Naive thymus-derived CD4-positive, alpha-beta T cell (primary cell): ENCODE measurements at regions not wholly inside any gene's neighbourhood (a gene's known extent, or its start where the extent isn't known, plus 50 kb on each side); places are given as distances from the start of the nearest gene placed in this dataset.
A peak's percentile ranks its signal among the peaks of the same experiment; 100 is the strongest.

Experiments
- ATAC-seq: fragments of 150-1000 bp; cut with Tn5 transposase; 2 replicates; pipeline ENCODE4 v1.10.0; 2021; ENCODE audit warnings: mild to moderate bottlenecking, moderate library complexity
- CTCF ChIA-PET: fragments of 350-600 bp; sonication (Branson Sonifier 250); formaldehyde crosslinking; loops from one replicate; lab custom pipeline; 2021; ENCODE audit warnings: antibody characterized with exemption; lab: Charles Lee
- POLR2A ChIA-PET: fragments of 350-600 bp; sonication (Branson Sonifier 250); formaldehyde crosslinking; loops from one replicate; lab custom pipeline; 2021; ENCODE audit warnings: antibody characterized with exemption, inconsistent platforms; lab: Charles Lee
- DNase-seq, 9 donors: peaks; one replicate each; pipeline versions ENCODE4 v3.0.0 to v3.0.0-alpha.2; 2020 to 2022; ENCODE audit warnings: mixed read lengths in 1 of 9
- H3K27ac ChIP-seq: one replicate; pipeline ENCODE4 v1.7.0; 2013; ENCODE audit warnings: mild to moderate bottlenecking, low read depth, low read length, moderate library complexity
- H3K27me3 ChIP-seq, 2 donors: one replicate each; pipeline ENCODE4 v1.7.0; 2013; ENCODE audit warnings: low read length in 2 of 2, mild to moderate bottlenecking in 2 of 2, moderate library complexity in 2 of 2; ENCODE audit not compliant: control insufficient read depth in 2 of 2, insufficient read depth in 2 of 2
- H3K36me3 ChIP-seq, 3 experiments: 1 replicate in 2 of 3; 2 replicates in 1 of 3; pipeline ENCODE4 v1.7.0; 2013; ENCODE audit warnings: low read length in 3 of 3, mild to moderate bottlenecking in 3 of 3, moderate library complexity in 1 of 3; ENCODE audit not compliant: insufficient read depth in 3 of 3, control insufficient read depth in 2 of 3
- H3K4me1 ChIP-seq, 2 donors: one replicate each; pipeline ENCODE4 v1.7.0; 2013; ENCODE audit warnings: low read length in 2 of 2, mild to moderate bottlenecking in 2 of 2, moderate library complexity in 1 of 2; ENCODE audit not compliant: control insufficient read depth in 2 of 2, insufficient read depth in 2 of 2
- H3K4me3 ChIP-seq: 2 replicates; pipeline ENCODE4 v1.7.0; 2013; ENCODE audit warnings: mild to moderate bottlenecking, low read length
- H3K9me3 ChIP-seq, 3 experiments: 1 replicate in 2 of 3; 2 replicates in 1 of 3; pipeline ENCODE4 v1.7.0; 2013; ENCODE audit warnings: low read length in 3 of 3; ENCODE audit not compliant: control insufficient read depth in 2 of 3
- H3K27ac Mint-ChIP-seq, 9 donors: one replicate each; pipeline ENCODE4 v1.8.0; 2020 to 2022; ENCODE audit warnings: mixed read lengths in 9 of 9, mild to moderate bottlenecking in 8 of 9, moderate library complexity in 5 of 9, inconsistent platforms in 2 of 9
- H3K27me3 Mint-ChIP-seq, 5 donors: one replicate each; pipeline ENCODE4 v1.8.0; 2021 to 2022; ENCODE audit warnings: mixed read lengths in 5 of 5, mild to moderate bottlenecking in 1 of 5
- H3K36me3 Mint-ChIP-seq, 5 donors: one replicate each; pipeline ENCODE4 v1.8.0; 2020 to 2022; ENCODE audit warnings: mixed read lengths in 5 of 5, mild to moderate bottlenecking in 3 of 5, inconsistent platforms in 1 of 5
- H3K4me1 Mint-ChIP-seq, 7 donors: one replicate each; pipeline ENCODE4 v1.8.0; 2020 to 2022; ENCODE audit warnings: mixed read lengths in 7 of 7, mild to moderate bottlenecking in 3 of 7, inconsistent platforms in 1 of 7
- H3K4me3 Mint-ChIP-seq, 10 donors: one replicate each; pipeline ENCODE4 v1.8.0; 2020 to 2022; ENCODE audit warnings: mild to moderate bottlenecking in 10 of 10, mixed read lengths in 10 of 10, moderate library complexity in 6 of 10, inconsistent platforms in 2 of 10
- H3K9me3 Mint-ChIP-seq, 11 donors: one replicate each; pipeline ENCODE4 v1.8.0; 2020 to 2022; ENCODE audit warnings: mixed read lengths in 11 of 11, mild to moderate bottlenecking in 4 of 11, inconsistent platforms in 1 of 11, moderate library complexity in 1 of 11
- intact Hi-C, 2 donors: fragments of 100-400 bp; cut with micrococcal nuclease; formaldehyde crosslinking; loops; one replicate each; pipeline ENCODE4 v1.15.1; 2023

DNA sequence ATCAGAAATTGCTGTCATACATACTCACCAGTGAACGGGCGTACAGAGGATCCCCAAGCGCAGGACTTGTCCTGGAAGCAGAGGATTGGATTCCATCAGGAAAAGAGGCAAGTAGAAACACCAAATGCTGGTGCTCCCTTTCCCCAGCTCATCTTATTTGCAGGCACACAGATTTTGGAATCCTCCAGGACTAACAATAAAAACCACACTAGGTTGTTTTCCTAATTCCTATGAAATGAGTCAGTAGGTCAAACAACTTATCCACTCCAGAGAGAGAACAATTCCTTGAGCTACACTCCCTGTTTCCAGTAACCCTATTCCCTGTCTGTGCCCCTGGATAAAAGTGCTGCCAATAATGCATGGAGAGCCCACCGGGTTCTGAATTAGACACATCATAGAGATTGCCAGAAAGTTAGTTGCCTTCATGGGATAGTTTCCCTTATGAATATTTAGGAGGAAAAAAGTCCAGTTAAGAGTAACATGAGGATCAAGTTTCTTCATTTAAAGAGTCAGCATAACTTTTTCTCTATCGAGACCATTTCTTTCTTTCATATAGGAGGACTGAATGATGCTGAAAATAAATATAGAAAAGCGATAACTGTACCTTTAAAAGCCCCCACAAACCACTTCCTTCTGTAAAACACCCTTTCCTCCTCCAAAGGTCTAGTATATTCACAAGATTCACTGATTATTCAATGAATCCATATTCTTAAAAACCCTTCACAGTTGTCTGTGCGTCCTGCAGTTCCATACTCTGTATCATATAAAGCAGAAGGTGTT is 178.3 kb upstream of the KLF14 start:
- H3K4me3 ChIP-seq = peak overlapping the region; percentile 66
- no peak for ATAC-seq
- Mint-ChIP-seq H3K27ac (peak overlapping the region; percentile 86 to 98 (median 95)), H3K36me3 (peaks cover 0 to 32% (median 3%) of the 10 kb centered on the region in 5 donors), H3K4me1 (peaks cover 50 to 89% (median 86%) of the 10 kb centered on the region in 7 donors), H3K4me3 (peak overlapping the region; percentile 80 to 100 (median 94)), H3K9me3 (no peaks in the 10 kb centered on the region), H3K27me3 (no peaks in the 10 kb centered on the region)
- no peaks in the 10 kb centered on the region for H3K36me3 ChIP-seq
- CTCF ChIA-PET = interaction anchor here (1.1 to 2.0 kb wide), 3 partner anchors 15 to 128 kb away, joined by 3 to 7 read pairs (median 3); no protein-coding TSS in a partner anchor
- H3K4me1 ChIP-seq = peaks cover 39 to 65% of the 10 kb centered on the region in 2 donors
- POLR2A ChIA-PET = interaction anchor here (0.8 to 1.5 kb wide), 6 partner anchors 15 to 76 kb away, joined by 3 to 5 read pairs (median 3); no protein-coding TSS in a partner anchor
- intact Hi-C loops = loop anchor here (2.0 to 5.0 kb wide), 9 partner anchors 71 to 963 kb away; partner anchors contain the start of gene MKLN1 (in 1 of the 2)
- DNase-seq = peak in 2 of 9 donors; percentile 18 to 28
- H3K9me3 ChIP-seq = no peaks in the 10 kb centered on the region
- no peaks in the 10 kb centered on the region for H3K27me3 ChIP-seq
- H3K27ac ChIP-seq = peak overlapping the region; percentile 88

DNA sequence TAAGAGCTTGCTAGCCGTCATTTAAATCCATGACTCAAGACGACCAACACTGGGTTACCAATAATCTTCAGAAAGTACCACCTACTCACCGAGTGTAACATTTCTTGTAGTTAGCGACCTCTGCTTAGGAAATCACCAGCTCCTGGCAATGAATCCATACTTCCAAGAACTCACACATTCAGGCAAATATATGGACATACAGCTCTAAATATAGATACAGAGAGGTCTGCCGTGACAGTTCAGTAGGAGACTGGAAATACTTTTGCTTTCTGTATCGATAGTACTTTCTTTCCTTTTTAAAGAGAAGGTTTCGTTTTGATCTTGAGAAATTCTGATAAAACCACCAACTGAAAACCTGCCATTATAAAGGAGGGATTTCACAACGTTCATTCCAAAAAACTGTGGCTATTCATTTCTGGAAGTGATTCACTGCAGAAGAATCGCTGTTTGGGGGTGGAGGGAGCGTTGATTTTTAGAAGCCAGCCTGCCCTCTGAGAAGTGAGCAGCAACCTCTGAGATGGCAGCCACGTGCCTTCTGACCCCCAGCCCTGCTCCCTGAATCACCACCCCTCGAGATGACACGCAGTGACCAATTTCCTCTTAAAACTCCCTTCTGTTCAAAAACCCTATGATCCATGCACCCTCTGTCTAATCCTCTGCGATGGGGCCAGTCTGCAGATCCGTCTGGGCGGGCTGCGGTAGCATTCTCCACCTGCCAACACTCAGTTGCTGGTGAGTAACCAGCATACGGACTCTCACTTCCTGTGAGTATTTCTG is 179.0 kb upstream of the KLF14 start:
- peak overlapping the region; percentile 86 to 98 (median 95) for H3K27ac Mint-ChIP-seq
- Histone ChIP-seq H3K4me3 (peak overlapping the region; percentile 66), H3K9me3 (no peaks in the 10 kb centered on the region), H3K27ac (peak overlapping the region; percentile 88), H3K27me3 (no peaks in the 10 kb centered on the region), H3K4me1 (peaks cover 46 to 73% of the 10 kb centered on the region in 2 donors), H3K36me3 (no peaks in the 10 kb centered on the region)
- ATAC-seq (peak; percentile 90), DNase-seq (peak; percentile 49 to 91 (median 75))
- POLR2A ChIA-PET = interaction anchor here (0.6 to 3.3 kb wide), 14 partner anchors 10 to 76 kb away, joined by 3 to 12 read pairs (median 3); no protein-coding TSS in a partner anchor
- CTCF ChIA-PET = interaction anchor here (0.6 to 2.0 kb wide), 4 partner anchors 9 to 90 kb away, joined by 3 to 7 read pairs (median 5); no protein-coding TSS in a partner anchor
- H3K4me1 Mint-ChIP-seq = peaks cover 53 to 93% (median 89%) of the 10 kb centered on the region in 7 donors
- H3K4me3 Mint-ChIP-seq = peak overlapping the region; percentile 80 to 100 (median 94)
- no peaks in the 10 kb centered on the region for H3K27me3 Mint-ChIP-seq
- intact Hi-C loops = loop anchor here (1.0 to 5.0 kb wide), 16 partner anchors 8 to 964 kb away; partner anchors contain the start of gene MKLN1 (in 1 of the 2)
- peaks cover 0 to 30% (median 3%) of the 10 kb centered on the region in 5 donors for H3K36me3 Mint-ChIP-seq
- H3K9me3 Mint-ChIP-seq = no peaks in the 10 kb centered on the region

DNA sequence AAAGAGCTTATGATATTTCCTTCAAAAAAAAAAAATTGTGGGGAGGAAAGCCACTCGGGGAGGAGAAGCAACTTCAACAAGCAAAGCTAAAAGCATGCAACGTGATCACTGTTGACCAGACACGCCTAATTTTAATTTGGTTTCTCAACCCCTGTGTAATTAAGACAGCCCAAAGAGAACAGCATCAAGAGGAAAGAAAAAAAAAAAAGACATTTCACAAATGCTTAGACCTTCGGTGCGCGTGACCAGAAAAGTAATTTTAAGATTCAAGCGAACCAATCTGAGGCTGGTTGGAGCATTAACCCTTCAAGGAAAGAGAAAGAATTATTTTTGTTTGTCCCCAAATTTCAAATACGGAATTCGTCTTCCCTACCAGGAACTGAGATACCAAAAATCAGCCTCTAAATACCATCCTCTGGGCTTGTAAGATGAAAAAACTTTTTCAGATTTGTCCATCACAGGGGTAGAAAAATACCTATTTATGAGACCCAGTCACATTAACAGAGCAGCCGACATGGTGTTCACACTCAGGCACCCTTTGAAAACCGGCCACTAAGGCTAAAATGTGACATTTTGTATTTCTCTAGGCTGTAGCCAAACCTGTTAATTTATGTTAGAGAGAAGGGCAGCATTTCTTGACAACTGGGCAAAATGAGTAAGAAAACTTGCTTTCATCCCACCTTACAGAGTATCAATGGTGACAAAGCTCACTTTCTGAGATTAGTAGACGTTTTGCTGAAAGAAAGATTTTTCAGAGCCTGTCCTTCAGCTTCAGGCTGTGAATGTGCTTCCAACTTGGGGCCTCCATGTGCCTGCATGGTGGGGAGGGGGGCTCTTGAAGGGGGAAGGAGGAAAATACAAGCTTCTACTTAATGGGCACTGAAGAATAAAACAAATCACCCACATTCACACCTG is 179.9 kb upstream of the KLF14 start:
- CTCF ChIA-PET = interaction anchor here (0.6 to 2.0 kb wide), 8 partner anchors 10 to 1872 kb away, joined by 3 to 9 read pairs (median 4); no protein-coding TSS in a partner anchor
- intact Hi-C loops = loop anchor here (1.0 to 5.0 kb wide), 16 partner anchors 9 to 965 kb away; partner anchors contain the start of gene MKLN1 (in 1 of the 2)
- H3K27me3 Mint-ChIP-seq = no peaks in the 10 kb centered on the region
- peak overlapping the region; percentile 80 to 100 (median 94) for H3K4me3 Mint-ChIP-seq
- POLR2A ChIA-PET = interaction anchor here (0.6 to 3.3 kb wide), 16 partner anchors 9 to 413 kb away, joined by 3 to 12 read pairs (median 3); partner anchors contain the start of gene MKLN1
- Histone ChIP-seq H3K4me1 (peaks cover 52 to 82% of the 10 kb centered on the region in 2 donors), H3K27me3 (no peaks in the 10 kb centered on the region), H3K9me3 (no peaks in the 10 kb centered on the region), H3K27ac (peak overlapping the region; percentile 88), H3K36me3 (no peaks in the 10 kb centered on the region), H3K4me3 (peak overlapping the region; percentile 66)
- H3K4me1 Mint-ChIP-seq = peaks cover 60 to 96% (median 92%) of the 10 kb centered on the region in 7 donors
- H3K27ac Mint-ChIP-seq = peak overlapping the region; percentile 86 to 98 (median 95)
- DNase-seq (no peak), ATAC-seq (no peak)
- H3K9me3 Mint-ChIP-seq = no peaks in the 10 kb centered on the region
- peaks cover 0 to 28% (median 3%) of the 10 kb centered on the region in 5 donors for H3K36me3 Mint-ChIP-seq

DNA sequence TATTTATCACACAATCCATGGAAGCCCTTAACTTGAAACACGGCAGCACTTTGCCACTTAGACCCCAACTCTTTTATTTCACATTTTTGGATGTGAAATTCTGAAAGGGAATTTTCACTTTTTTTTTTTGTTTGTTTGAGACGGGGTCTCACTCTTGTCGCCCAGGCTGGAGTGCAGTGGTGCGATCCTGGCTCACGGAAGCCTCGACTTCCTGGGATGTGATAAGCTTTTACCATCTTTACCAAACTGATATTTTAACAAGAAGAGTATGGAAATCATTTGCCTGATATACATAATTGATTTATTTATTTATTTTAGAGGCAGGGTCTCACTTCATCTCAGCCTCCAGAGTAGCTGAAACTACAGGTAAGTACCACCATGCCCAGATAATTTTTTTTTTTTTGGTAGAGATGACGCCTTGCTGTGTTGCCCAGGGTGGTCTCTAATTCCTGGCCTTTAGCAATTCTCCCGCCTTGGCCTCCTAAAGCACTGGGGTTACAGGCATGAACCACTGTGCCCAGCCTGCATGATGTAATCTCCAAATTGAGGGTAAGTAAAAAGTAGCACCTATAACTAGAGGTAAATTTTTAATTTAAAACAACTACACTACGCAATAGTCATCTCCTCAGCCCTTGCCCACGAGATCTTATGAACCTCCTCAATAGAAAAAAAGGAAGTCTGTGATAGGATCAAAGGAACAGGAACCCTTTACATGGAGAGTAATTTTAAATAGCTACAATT is 180.7 kb upstream of the KLF14 start:
- Histone ChIP-seq H3K27me3 (no peaks in the 10 kb centered on the region), H3K27ac (peak overlapping the region; percentile 88), H3K9me3 (no peaks in the 10 kb centered on the region), H3K4me3 (no peak overlapping the region), H3K4me1 (peaks cover 53 to 85% of the 10 kb centered on the region in 2 donors), H3K36me3 (peaks cover 0 to 5% (median 0%) of the 10 kb centered on the region in 3 experiments)
- Mint-ChIP-seq H3K4me1 (peaks cover 57 to 96% (median 92%) of the 10 kb centered on the region in 7 donors), H3K27me3 (no peaks in the 10 kb centered on the region), H3K4me3 (peak overlapping the region; percentile 1 to 100 (median 92)), H3K9me3 (no peaks in the 10 kb centered on the region), H3K27ac (peak overlapping the region; percentile 86 to 98 (median 95)), H3K36me3 (peaks cover 0 to 27% (median 4%) of the 10 kb centered on the region in 5 donors)
- ChIA-PET POLR2A (interaction anchor here (0.6 to 3.3 kb wide), 12 partner anchors 9 to 536 kb away, joined by 3 to 12 read pairs (median 4); partner anchors contain the start of gene MKLN1), CTCF (interaction anchor here (0.7 to 1.6 kb wide), 3 partner anchors 18 to 1873 kb away, joined by 3 to 9 read pairs (median 4); no protein-coding TSS in a partner anchor)
- DNase-seq (no peak), ATAC-seq (no peak)
- intact Hi-C loops = loop anchor here (1.0 to 5.0 kb wide), 6 partner anchors 12 to 418 kb away; partner anchors contain the start of gene MKLN1 (in 1 of the 2)

DNA sequence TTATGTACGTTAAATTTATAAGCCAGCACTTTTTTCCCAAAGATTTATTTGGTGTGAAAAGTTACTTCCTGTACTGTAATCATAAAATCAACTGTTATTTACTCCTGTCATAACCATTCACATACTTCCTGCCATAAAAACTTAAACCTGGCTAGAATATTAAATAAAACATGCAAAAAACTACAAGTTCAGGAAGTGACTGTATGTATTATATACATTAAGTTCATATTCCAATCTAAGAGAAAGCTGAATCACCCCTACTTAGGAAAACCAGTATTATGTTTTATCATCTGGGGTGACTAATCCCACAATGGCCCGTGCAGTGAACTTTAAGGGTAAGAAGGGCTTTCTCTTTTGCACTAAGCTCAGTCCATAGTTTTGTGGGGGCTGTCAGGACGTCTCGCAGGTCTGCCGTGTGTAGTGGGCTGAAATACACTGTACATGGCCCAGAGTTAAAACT is 183.7 kb upstream of the KLF14 start:
- Histone ChIP-seq H3K27me3 (no peaks in the 10 kb centered on the region), H3K4me3 (no peak overlapping the region), H3K36me3 (peaks cover 0 to 15% (median 0%) of the 10 kb centered on the region in 3 experiments), H3K9me3 (no peaks in the 10 kb centered on the region), H3K4me1 (peaks cover 30 to 61% of the 10 kb centered on the region in 2 donors), H3K27ac (peak overlapping the region; percentile 4)
- intact Hi-C loops = loop anchor here in 1 of 2 donors (1.0 kb wide), 1 partner anchor 9 kb away; no protein-coding TSS in a partner anchor
- H3K27me3 Mint-ChIP-seq = no peaks in the 10 kb centered on the region
- H3K4me3 Mint-ChIP-seq = peak overlapping the region in 5 of 10 donors; percentile 3 to 50 (median 8)
- peaks cover 44 to 92% (median 78%) of the 10 kb centered on the region in 7 donors for H3K4me1 Mint-ChIP-seq
- ATAC-seq (no peak), DNase-seq (no peak)
- ChIA-PET POLR2A (interaction anchor here (1.0 kb wide), 1 partner anchor 22 kb away, joined by 3 read pairs; no protein-coding TSS in a partner anchor), CTCF (interaction anchor here (0.7 to 1.3 kb wide), 5 partner anchors 13 to 123 kb away, joined by 3 to 4 read pairs (median 3); no protein-coding TSS in a partner anchor)
- no peaks in the 10 kb centered on the region for H3K9me3 Mint-ChIP-seq
- peak overlapping the region; percentile 24 to 88 (median 71) for H3K27ac Mint-ChIP-seq
- peaks cover 0 to 16% (median 1%) of the 10 kb centered on the region in 5 donors for H3K36me3 Mint-ChIP-seq
